CD4-positive, alpha-beta T cell treated with Interleukin-17A for 4 hours (primary cell): ENCODE measurements at regions not wholly inside any gene's neighbourhood (a gene's known extent, or its start where the extent isn't known, plus 50 kb on each side); places are given as distances from the start of the nearest gene placed in this dataset.
"Not testable (repeated sequence)": the region's sequence is repeated elsewhere in the genome, so short reads cannot be mapped to it uniquely, and the experiment has no call there.

Experiments
- DNase-seq: peaks from one replicate; pipeline ENCODE4 v3.0.0-alpha.2; 2020; ENCODE audit warnings: mixed read lengths

GRCh38 chr2:63740943-63741342, 100.8 kb upstream of the UGP2 start:
- DNase-seq: no peak

GRCh38 chr2:63741884-63742579, 99.7 kb upstream of the UGP2 start:
- DNase-seq: no peak

- no peak for DNase-seq
Measured at GRCh38 chr2:63742580-63742976, 99.1 kb upstream of the UGP2 start.

- DNase-seq: no peak
Measured at GRCh38 chr2:63743170-63743981, 98.3 kb upstream of the UGP2 start.

- DNase-seq: no peak
Measured at GRCh38 chr2:63743982-63744966, 97.4 kb upstream of the UGP2 start.

GRCh38 chr2:63746548-63746947, 95.1 kb upstream of the UGP2 start:
- DNase-seq: not testable (repeated sequence)

- DNase-seq: no peak
Measured at GRCh38 chr2:63751901-63752300, 89.8 kb upstream of the UGP2 start.

GRCh38 chr2:63755216-63755615, 86.5 kb upstream of the UGP2 start:
- no peak for DNase-seq

GRCh38 chr2:63755965-63756364, 85.7 kb upstream of the UGP2 start:
- no peak for DNase-seq

- DNase-seq: no peak
Measured at GRCh38 chr2:63763391-63763941, 78.2 kb upstream of the UGP2 start.

GRCh38 chr2:63764630-63765029, 77.1 kb upstream of the UGP2 start:
- DNase-seq: no peak

GRCh38 chr2:63765117-63765516, 76.6 kb upstream of the UGP2 start:
- no peak for DNase-seq

GRCh38 chr2:63767307-63767706, 74.4 kb upstream of the UGP2 start:
- DNase-seq: no peak

GRCh38 chr2:63768051-63768450, 73.6 kb upstream of the UGP2 start:
- DNase-seq: no peak

- DNase-seq: no peak
Measured at GRCh38 chr2:63769915-63770314, 71.8 kb upstream of the UGP2 start.

- no peak for DNase-seq
Measured at GRCh38 chr2:63772061-63772460, 69.6 kb upstream of the UGP2 start.

- DNase-seq: no peak
Measured at GRCh38 chr2:63775191-63775590, 66.5 kb upstream of the UGP2 start.

GRCh38 chr2:63776382-63776781, 65.3 kb upstream of the UGP2 start:
- no peak for DNase-seq

GRCh38 chr2:63777816-63778215, 63.9 kb upstream of the UGP2 start:
- DNase-seq: no peak

GRCh38 chr2:63778391-63778790, 63.3 kb upstream of the UGP2 start:
- DNase-seq: no peak

- DNase-seq: no peak
Measured at GRCh38 chr2:63780518-63781155, 61.1 kb upstream of the UGP2 start.

GRCh38 chr2:63784461-63784860, 57.2 kb upstream of the UGP2 start:
- no peak for DNase-seq
